ENCODE measurements at regions not wholly inside any gene's neighbourhood (a gene's known extent, or its start where the extent isn't known, plus 50 kb on each side); places are given as distances from the start of the nearest gene placed in this dataset.

- no peaks in the 10 kb centered on the region for H3K9me3 ChIP-seq (ENCODE audit: control insufficient read depth, insufficient read depth, low read length)
- no peaks in the 10 kb centered on the region for H3K36me3 ChIP-seq (ENCODE audit: control insufficient read depth, insufficient read depth, low read length)
- peaks cover 1% of the 10 kb centered on the region; the same call in 1 of the 2 replicates for H3K4me1 ChIP-seq (ENCODE audit: control insufficient read depth, insufficient read depth, low read length)
- DNase-seq (ENCODE audit: low read depth, low spot score): no peak
- no peak overlapping the region for H3K27ac ChIP-seq (ENCODE audit: low read length)
- no peak overlapping the region for H3K4me3 ChIP-seq (ENCODE audit: low read length)
- no peaks in the 10 kb centered on the region for H3K27me3 ChIP-seq (ENCODE audit: control insufficient read depth, insufficient read depth, low read length)
- WGBS (ENCODE audit: insufficient coverage, insufficient read length): no CpG with 5 or more reads among the region's 2 CpGs
Observed at GRCh38 chr12:91379051-91379775, 196.6 kb upstream of the DCN start.

GRCh38 chr12:91377436-91377835 is 194.8 kb upstream of the DCN start:
- peaks cover 1% of the 10 kb centered on the region; the same call in 1 of the 2 replicates for H3K4me1 ChIP-seq (ENCODE audit: control insufficient read depth, insufficient read depth, low read length)
- no peak for DNase-seq (ENCODE audit: low read depth, low spot score)
- no CpG with 5 or more reads among the region's 3 CpGs for WGBS (ENCODE audit: insufficient coverage, insufficient read length)

GRCh38 chr12:91373086-91373485 is 190.5 kb upstream of the DCN start:
- no peak overlapping the region for H3K27ac ChIP-seq (ENCODE audit: low read length)
- no peaks in the 10 kb centered on the region for H3K36me3 ChIP-seq (ENCODE audit: control insufficient read depth, insufficient read depth, low read length)
- DNase-seq (ENCODE audit: low read depth, low spot score): no peak
- no CpG with 5 or more reads among the region's 2 CpGs for whole genome bisulfite sequencing (ENCODE audit: insufficient coverage, insufficient read length)
- H3K27me3 ChIP-seq (ENCODE audit: control insufficient read depth, insufficient read depth, low read length): no peaks in the 10 kb centered on the region
- no peak overlapping the region for H3K4me3 ChIP-seq (ENCODE audit: low read length)
- H3K9me3 ChIP-seq (ENCODE audit: control insufficient read depth, insufficient read depth, low read length): no peaks in the 10 kb centered on the region
- peaks cover 5% of the 10 kb centered on the region; the same call in 1 of the 2 replicates for H3K4me1 ChIP-seq (ENCODE audit: control insufficient read depth, insufficient read depth, low read length)

More at GRCh38 chr12:91377436-91377835, 194.8 kb upstream of the DCN start:
- no peaks in the 10 kb centered on the region for H3K36me3 ChIP-seq (ENCODE audit: control insufficient read depth, insufficient read depth, low read length)
- H3K27me3 ChIP-seq (ENCODE audit: control insufficient read depth, insufficient read depth, low read length): no peaks in the 10 kb centered on the region
- no peaks in the 10 kb centered on the region for H3K9me3 ChIP-seq (ENCODE audit: control insufficient read depth, insufficient read depth, low read length)
- H3K27ac ChIP-seq (ENCODE audit: low read length): no peak overlapping the region
- no peak overlapping the region for H3K4me3 ChIP-seq (ENCODE audit: low read length)

GRCh38 chr12:91370086-91370868 is 187.7 kb upstream of the DCN start:
- Histone ChIP-seq H3K4me1 (ENCODE audit: control insufficient read depth, insufficient read depth, low read length) (peaks cover 3% of the 10 kb centered on the region; the same call in 1 of the 2 replicates), H3K9me3 (ENCODE audit: control insufficient read depth, insufficient read depth, low read length) (no peaks in the 10 kb centered on the region), H3K27me3 (ENCODE audit: control insufficient read depth, insufficient read depth, low read length) (no peaks in the 10 kb centered on the region), H3K36me3 (ENCODE audit: control insufficient read depth, insufficient read depth, low read length) (no peaks in the 10 kb centered on the region), H3K27ac (ENCODE audit: low read length) (no peak overlapping the region), H3K4me3 (ENCODE audit: low read length) (no peak overlapping the region)
- WGBS (ENCODE audit: insufficient coverage, insufficient read length): no CpG with 5 or more reads among the region's 4 CpGs
- peak; percentile 45 for DNase-seq (ENCODE audit: low read depth, low spot score)

GRCh38 chr12:91368613-91369012 is 186.0 kb upstream of the DCN start:
- Histone ChIP-seq H3K4me3 (ENCODE audit: low read length) (no peak overlapping the region), H3K27ac (ENCODE audit: low read length) (no peak overlapping the region), H3K9me3 (ENCODE audit: control insufficient read depth, insufficient read depth, low read length) (no peaks in the 10 kb centered on the region), H3K27me3 (ENCODE audit: control insufficient read depth, insufficient read depth, low read length) (no peaks in the 10 kb centered on the region), H3K4me1 (ENCODE audit: control insufficient read depth, insufficient read depth, low read length) (peaks cover 3% of the 10 kb centered on the region; the same call in 1 of the 2 replicates), H3K36me3 (ENCODE audit: control insufficient read depth, insufficient read depth, low read length) (no peaks in the 10 kb centered on the region)
- no CpG with 5 or more reads among the region's 4 CpGs for WGBS (ENCODE audit: insufficient coverage, insufficient read length)
- no peak for DNase-seq (ENCODE audit: low read depth, low spot score)

- no CpG with 5 or more reads among the region's 2 CpGs for WGBS (ENCODE audit: insufficient coverage, insufficient read length)
Observed at GRCh38 chr12:91367234-91367849, 184.7 kb upstream of the DCN start.

GRCh38 chr12:91364471-91365184 is 182.0 kb upstream of the DCN start:
- Histone ChIP-seq H3K27me3 (ENCODE audit: control insufficient read depth, insufficient read depth, low read length) (no peaks in the 10 kb centered on the region), H3K36me3 (ENCODE audit: control insufficient read depth, insufficient read depth, low read length) (no peaks in the 10 kb centered on the region), H3K4me1 (ENCODE audit: control insufficient read depth, insufficient read depth, low read length) (no peaks in the 10 kb centered on the region), H3K4me3 (ENCODE audit: low read length) (no peak overlapping the region), H3K9me3 (ENCODE audit: control insufficient read depth, insufficient read depth, low read length) (no peaks in the 10 kb centered on the region), H3K27ac (ENCODE audit: low read length) (no peak overlapping the region)
- no peak for DNase-seq (ENCODE audit: low read depth, low spot score)
- no CpG with 5 or more reads among the region's 5 CpGs for WGBS (ENCODE audit: insufficient coverage, insufficient read length)

More at GRCh38 chr12:91367234-91367849, 184.7 kb upstream of the DCN start:
- Histone ChIP-seq H3K36me3 (ENCODE audit: control insufficient read depth, insufficient read depth, low read length) (no peaks in the 10 kb centered on the region), H3K27me3 (ENCODE audit: control insufficient read depth, insufficient read depth, low read length) (no peaks in the 10 kb centered on the region), H3K4me1 (ENCODE audit: control insufficient read depth, insufficient read depth, low read length) (peaks cover 3% of the 10 kb centered on the region; the same call in 1 of the 2 replicates), H3K4me3 (ENCODE audit: low read length) (no peak overlapping the region), H3K27ac (ENCODE audit: low read length) (no peak overlapping the region), H3K9me3 (ENCODE audit: control insufficient read depth, insufficient read depth, low read length) (no peaks in the 10 kb centered on the region)
- DNase-seq (ENCODE audit: low read depth, low spot score): no peak

- Histone ChIP-seq H3K27ac (ENCODE audit: low read length) (no peak overlapping the region), H3K36me3 (ENCODE audit: control insufficient read depth, insufficient read depth, low read length) (no peaks in the 10 kb centered on the region), H3K4me3 (ENCODE audit: low read length) (no peak overlapping the region), H3K27me3 (ENCODE audit: control insufficient read depth, insufficient read depth, low read length) (no peaks in the 10 kb centered on the region), H3K9me3 (ENCODE audit: control insufficient read depth, insufficient read depth, low read length) (no peaks in the 10 kb centered on the region), H3K4me1 (ENCODE audit: control insufficient read depth, insufficient read depth, low read length) (no peaks in the 10 kb centered on the region)
- WGBS (ENCODE audit: insufficient coverage, insufficient read length): no CpG with 5 or more reads among the region's 5 CpGs
- no peak for DNase-seq (ENCODE audit: low read depth, low spot score)
Observed at GRCh38 chr12:91361864-91362263, 179.2 kb upstream of the DCN start.

GRCh38 chr12:91357381-91357780 is 174.8 kb upstream of the DCN start:
- H3K9me3 ChIP-seq (ENCODE audit: control insufficient read depth, insufficient read depth, low read length): no peaks in the 10 kb centered on the region
- WGBS (ENCODE audit: insufficient coverage, insufficient read length): no CpG with 5 or more reads among the region's 2 CpGs

GRCh38 chr12:91356405-91356804 is 173.8 kb upstream of the DCN start:
- no peaks in the 10 kb centered on the region for H3K4me1 ChIP-seq (ENCODE audit: control insufficient read depth, insufficient read depth, low read length)
- no peak overlapping the region for H3K27ac ChIP-seq (ENCODE audit: low read length)
- H3K27me3 ChIP-seq (ENCODE audit: control insufficient read depth, insufficient read depth, low read length): no peaks in the 10 kb centered on the region
- no peaks in the 10 kb centered on the region for H3K9me3 ChIP-seq (ENCODE audit: control insufficient read depth, insufficient read depth, low read length)
- DNase-seq (ENCODE audit: low read depth, low spot score): no peak
- no peak overlapping the region for H3K4me3 ChIP-seq (ENCODE audit: low read length)
- H3K36me3 ChIP-seq (ENCODE audit: control insufficient read depth, insufficient read depth, low read length): no peaks in the 10 kb centered on the region
- WGBS (ENCODE audit: insufficient coverage, insufficient read length): 100% methylated on average over 1 of the region's 1 CpG

More at GRCh38 chr12:91357381-91357780, 174.8 kb upstream of the DCN start:
- Histone ChIP-seq H3K27me3 (ENCODE audit: control insufficient read depth, insufficient read depth, low read length) (no peaks in the 10 kb centered on the region), H3K4me3 (ENCODE audit: low read length) (no peak overlapping the region), H3K36me3 (ENCODE audit: control insufficient read depth, insufficient read depth, low read length) (no peaks in the 10 kb centered on the region), H3K4me1 (ENCODE audit: control insufficient read depth, insufficient read depth, low read length) (no peaks in the 10 kb centered on the region), H3K27ac (ENCODE audit: low read length) (no peak overlapping the region)
- no peak for DNase-seq (ENCODE audit: low read depth, low spot score)
